NCI-H345 treated with DMSO at 0.1 percent for 48 hours (cell line): ENCODE measurements at regions not wholly inside any gene's neighbourhood (a gene's known extent, or its start where the extent isn't known, plus 50 kb on each side); places are given as distances from the start of the nearest gene placed in this dataset.

Experiments used
- DNase-seq: peaks from one replicate; lab custom pipeline; 2025; ENCODE audit not compliant: unreplicated experiment; lab: John Stamatoyannopoulos, UW

GRCh38 chr15:60093273-60094067, 89.4 kb downstream of the FOXB1 start:
- DNase-seq = no peak

DNA sequence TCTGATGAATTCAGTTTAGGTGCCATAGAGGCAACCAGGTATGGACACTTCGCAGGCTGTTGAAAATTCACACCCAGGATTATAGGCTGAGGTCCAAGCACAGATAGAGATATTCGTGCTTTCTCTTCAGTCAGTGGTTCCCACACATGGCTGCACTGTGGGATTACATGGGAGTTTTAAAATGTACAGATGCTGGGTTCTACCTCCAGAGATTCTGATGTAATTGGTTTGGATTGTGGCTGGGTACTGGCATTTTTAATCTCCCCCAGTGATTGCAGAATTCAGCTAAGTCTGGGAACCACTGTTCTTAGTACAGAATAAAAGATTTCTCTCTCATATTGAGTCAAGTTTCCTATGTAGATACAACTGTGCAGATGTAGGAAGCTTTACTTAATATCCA, 91.6 kb downstream of the FOXB1 start:
- DNase-seq = no peak

DNA sequence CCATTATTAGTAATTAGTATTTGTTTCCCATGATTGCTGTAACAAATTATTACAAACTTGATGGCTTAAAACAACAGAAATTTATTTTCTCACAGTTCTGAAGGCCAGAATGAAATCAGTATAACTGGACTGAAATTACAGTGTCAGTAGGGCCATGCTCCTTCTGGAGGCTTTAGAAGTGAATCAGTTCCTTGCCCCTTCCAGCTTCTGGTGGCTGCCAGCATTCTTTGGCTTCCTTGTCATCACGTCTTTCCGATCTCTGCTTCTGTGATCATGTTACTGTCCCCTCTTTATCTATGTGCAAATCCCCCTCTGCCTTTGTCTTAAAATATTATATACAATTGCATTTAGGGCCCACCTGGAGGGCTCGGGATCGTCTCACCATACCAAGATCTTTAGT, 92.0 kb downstream of the FOXB1 start:
- no peak for DNase-seq

DNA sequence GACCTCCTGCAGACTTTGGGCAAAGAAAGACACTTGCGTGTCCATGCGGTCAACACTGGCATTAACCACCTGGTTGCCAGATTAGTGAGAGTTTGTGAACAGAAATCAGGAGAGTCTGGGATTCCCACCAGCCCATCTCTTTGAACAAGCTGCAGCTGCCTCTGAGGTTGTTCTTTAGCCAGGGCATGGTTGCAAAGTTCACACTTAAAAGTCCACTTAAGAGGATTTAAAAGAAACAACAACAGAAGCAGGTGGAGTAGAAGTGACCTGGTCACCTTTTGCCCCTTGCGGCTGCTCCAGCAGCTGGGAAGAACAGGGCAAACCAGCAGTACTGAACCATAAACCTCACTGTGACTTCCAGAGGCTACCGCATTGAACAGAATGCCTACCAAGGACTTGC, 97.3 kb downstream of the FOXB1 start:
- DNase-seq = no peak

GRCh38 chr15:60102748-60103147, 98.6 kb downstream of the FOXB1 start:
- DNase-seq = no peak

DNA sequence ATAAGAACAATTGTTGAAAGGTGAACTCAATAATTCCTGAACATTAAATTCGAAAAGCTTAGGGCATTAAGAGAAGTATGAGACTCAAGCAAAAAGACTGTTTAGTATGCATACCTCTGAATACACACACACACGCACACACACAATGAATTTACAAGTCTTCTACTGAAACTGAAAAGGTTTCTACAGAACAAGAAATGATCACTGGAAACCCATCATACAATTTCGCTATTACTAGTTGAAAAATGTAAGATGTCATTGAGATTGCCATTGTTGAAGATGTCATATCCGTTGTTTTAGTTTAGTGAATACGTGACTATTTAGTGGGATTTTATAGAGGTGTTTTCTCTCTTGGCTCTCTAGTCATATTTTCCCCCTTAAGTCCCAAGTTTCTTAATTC, 106.8 kb downstream of the FOXB1 start:
- DNase-seq = no peak

GRCh38 chr15:60115579-60116380, 111.7 kb downstream of the FOXB1 start:
- peak; percentile 90 for DNase-seq

- no peak for DNase-seq
These were observed 112.5 kb downstream of the FOXB1 start for GRCh38 chr15:60116456-60117089.

- DNase-seq = no peak
These were observed 114.0 kb downstream of the FOXB1 start for GRCh38 chr15:60118146-60118545.

- DNase-seq = no peak
These were observed 114.5 kb downstream of the FOXB1 start for GRCh38 chr15:60118626-60119025.

GRCh38 chr15:60119101-60119500, 115.0 kb downstream of the FOXB1 start:
- no peak for DNase-seq

DNA sequence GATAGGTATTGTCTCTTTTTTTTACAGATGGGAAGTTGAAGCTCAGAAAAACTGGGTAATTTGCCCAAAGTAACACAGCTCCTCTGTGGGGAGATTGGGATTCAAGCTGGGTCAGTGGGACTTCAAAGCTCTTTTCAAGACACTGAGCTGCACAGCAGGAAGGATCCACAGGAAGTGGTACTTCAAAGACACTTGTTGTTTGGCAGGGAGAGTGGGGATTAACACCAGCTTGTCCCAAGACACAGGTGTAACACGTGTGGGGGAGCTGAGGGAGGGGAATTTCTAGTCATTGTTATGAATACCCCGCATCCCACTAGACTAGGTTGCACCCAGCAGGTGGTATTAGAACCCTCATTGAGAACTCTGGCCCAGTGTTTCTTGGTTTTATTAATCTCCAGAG, 116.0 kb downstream of the FOXB1 start:
- DNase-seq = no peak

GRCh38 chr15:60121845-60122244, 117.7 kb downstream of the FOXB1 start:
- DNase-seq = no peak

- DNase-seq = no peak
These were observed 118.6 kb downstream of the FOXB1 start for GRCh38 chr15:60122691-60123090.

DNA sequence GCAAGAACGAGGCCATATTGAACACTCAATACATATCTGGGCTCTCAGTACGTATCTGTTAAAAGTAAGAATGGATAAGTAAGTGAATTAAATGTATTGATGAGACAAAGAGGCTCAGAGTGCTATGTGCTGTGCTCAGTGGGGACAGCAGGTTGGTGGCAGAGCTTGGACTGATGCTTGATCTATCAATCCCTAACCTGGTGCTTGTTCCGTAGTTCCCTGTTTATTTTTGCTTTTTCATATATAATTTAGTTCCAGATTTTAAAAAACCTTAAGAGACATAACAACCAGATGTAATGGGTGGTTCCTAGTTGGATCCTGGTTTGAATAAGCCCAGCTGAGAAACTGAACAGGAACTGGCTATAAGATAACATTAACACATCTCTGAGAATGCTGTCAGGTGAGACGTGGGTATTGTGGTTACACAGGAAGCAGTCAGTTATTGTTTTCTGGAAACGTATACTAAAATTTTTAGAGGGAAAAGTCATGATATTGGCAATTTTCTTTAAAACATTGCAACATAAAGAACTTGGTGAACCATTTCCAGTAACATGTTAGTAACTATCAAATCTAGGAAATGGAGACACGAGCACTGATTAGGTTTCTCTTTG, 120.5 kb downstream of the FOXB1 start:
- no peak for DNase-seq

DNA sequence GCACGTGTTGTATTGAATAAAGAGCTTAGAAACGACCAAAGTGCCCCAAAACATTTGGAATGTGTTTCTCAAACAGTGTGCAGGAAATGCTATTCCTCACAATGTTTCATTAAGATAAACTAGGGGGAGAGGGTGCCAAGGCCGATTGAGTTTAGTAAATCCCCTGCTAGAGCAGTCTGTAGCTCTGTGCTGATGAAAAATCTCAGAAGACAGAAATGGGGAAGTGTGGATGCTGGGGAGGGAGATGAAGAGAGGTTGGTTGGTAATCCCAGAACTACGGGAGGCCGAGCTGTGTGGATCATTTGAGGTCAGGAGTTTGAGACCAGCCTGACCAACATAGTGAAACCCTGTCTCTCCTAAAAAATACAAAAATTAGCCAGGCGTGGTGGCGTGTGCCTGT, 121.2 kb downstream of the FOXB1 start:
- DNase-seq = no peak

- DNase-seq = no peak
These were observed 122.1 kb downstream of the FOXB1 start for GRCh38 chr15:60126200-60126599.

DNA sequence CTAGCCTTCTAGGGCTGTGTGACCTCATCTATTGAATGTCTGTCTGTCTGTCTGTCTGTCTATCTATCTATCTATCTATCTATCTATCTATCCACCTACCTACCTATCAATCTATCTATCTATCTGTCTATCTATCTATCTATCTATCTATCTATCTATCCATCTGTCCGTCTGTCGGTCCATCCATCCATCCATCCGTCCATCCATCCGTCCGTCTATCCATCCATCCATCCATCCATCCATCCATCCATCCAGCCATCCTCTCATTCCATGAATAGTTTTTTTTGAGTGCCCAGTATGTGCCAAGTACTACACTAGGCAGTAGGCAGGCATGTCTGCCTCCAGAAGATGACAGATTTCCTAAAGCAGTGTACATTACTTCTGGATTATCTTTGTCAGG, 122.5 kb downstream of the FOXB1 start:
- no peak for DNase-seq

DNA sequence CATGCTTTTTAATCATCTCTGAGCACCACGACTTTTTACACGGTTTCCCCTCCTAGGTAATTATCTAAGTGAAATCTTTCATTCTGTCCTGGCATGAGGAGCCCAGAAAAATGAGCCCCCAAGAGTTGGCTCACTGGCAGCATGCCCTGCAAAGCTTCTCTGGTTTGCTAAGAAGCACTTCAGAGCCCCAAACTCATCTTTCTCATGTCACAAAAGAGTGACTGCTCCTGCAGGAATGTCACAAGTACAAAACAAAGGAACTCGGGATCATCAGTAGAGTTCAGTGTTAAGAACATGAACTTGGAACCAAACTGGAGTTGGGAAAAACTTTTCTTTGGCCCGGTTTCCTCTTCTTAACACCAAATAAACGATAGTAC, 123.9 kb downstream of the FOXB1 start:
- DNase-seq = no peak

DNA sequence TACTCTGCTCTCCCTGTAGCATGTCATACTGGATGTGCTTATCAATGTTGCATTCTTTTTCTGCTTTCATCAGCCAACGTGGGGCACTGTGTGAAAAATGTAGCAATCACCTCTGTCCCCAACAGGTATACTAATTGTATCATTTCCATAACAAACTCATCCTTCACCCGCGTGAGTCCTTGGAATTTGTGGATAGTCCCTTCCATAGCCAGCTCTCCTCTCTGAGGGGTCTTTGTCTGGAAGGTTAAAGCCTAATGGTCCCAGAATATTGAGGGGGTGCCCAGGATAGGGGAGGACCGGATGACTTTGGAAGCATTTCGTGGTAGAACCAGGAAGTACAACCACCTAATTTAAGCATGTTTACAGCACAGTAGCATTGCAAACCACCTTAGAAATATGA, 124.6 kb downstream of the FOXB1 start:
- no peak for DNase-seq

DNA sequence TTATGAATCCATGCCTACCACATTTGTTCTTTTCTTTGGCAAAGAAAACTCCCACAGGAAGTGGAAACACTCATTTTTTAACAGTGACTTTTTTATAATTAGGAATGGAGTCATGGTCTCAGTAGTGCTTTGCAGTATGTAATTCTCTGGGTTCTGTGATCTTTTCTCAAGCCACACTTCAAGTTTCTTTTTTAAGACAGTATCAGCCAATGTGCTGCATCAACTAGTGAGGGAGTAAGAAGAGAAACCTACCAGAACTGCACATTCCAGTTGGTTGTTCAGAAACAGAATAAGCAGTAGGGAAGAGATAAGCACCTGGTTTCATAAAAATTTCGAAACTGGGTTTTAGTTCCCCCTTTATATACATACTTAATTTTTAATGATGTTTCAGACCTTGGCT, 126.3 kb downstream of the FOXB1 start:
- DNase-seq = no peak

DNA sequence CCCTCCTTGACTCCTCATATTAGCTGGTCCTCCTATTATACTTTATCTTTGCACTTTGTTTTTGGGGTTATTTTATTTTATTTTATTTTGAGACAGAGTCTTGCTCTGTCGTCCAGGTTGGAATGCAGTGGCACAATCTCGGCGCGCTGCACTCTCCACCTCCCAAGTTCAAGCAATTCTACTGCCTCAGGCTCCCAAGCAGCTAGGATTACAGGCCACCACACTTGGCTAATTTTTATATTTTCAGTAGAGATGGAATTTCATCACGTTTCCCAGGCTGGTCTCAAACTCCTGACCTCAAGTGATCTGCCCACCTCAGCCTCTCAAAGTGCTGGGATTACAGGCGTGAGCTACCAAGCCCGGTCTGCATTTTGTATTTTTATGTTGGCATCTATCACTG, 126.7 kb downstream of the FOXB1 start:
- no peak for DNase-seq
